NT2/D1 (cell line): ENCODE measurements at regions not wholly inside any gene's neighbourhood (a gene's known extent, or its start where the extent isn't known, plus 50 kb on each side); places are given as distances from the start of the nearest gene placed in this dataset.

Experiments used
- DNase-seq: peaks from one replicate; pipeline ENCODE4 v3.0.0-alpha.2; 2011; ENCODE audit warnings: low read depth, low spot score
- H3K27me3 ChIP-seq: 2 replicates; pipeline ENCODE4 v1.6.0; 2011; ENCODE audit warnings: mild to moderate bottlenecking; ENCODE audit not compliant: insufficient read length, insufficient read depth
- H3K36me3 ChIP-seq: 2 replicates; pipeline ENCODE4 v1.6.1; 2011; ENCODE audit warnings: mild to moderate bottlenecking, low read length, mixed read lengths; ENCODE audit not compliant: insufficient read depth, insufficient read length
- H3K4me1 ChIP-seq: 2 replicates; pipeline ENCODE4 v1.5.1; 2011; ENCODE audit not compliant: insufficient read depth, insufficient read length
- H3K4me3 ChIP-seq: 2 replicates; pipeline ENCODE4 v1.5.1; 2011; ENCODE audit warnings: low read depth; ENCODE audit not compliant: insufficient read length
- H3K9ac ChIP-seq: 2 replicates; pipeline ENCODE4 v1.6.0; 2011; ENCODE audit warnings: low read depth; ENCODE audit not compliant: insufficient read length
- H3K9me3 ChIP-seq: 2 replicates; pipeline ENCODE4 v1.5.1; 2011; ENCODE audit warnings: mild to moderate bottlenecking, low read length; ENCODE audit not compliant: insufficient read depth
- SUZ12 ChIP-seq: IDR thresholded peaks from 2 replicates; pipeline ENCODE4 v1.6.1; 2011; ENCODE audit not compliant: insufficient read length, insufficient read depth; ENCODE audit errors: extremely low read depth
- YY1 ChIP-seq: IDR thresholded peaks from 2 replicates; pipeline ENCODE4 v1.6.1; 2011; ENCODE audit not compliant: insufficient read length, insufficient read depth
- ZNF274 ChIP-seq: IDR thresholded peaks from 2 replicates; pipeline ENCODE4 v1.6.1; 2011; ENCODE audit warnings: mild to moderate bottlenecking, low read depth, low read length

- Histone ChIP-seq H3K9me3 (no peaks in the 10 kb centered on the region), H3K4me1 (no peaks in the 10 kb centered on the region), H3K9ac (no peak overlapping the region), H3K27me3 (no peaks in the 10 kb centered on the region), H3K36me3 (no peaks in the 10 kb centered on the region), H3K4me3 (no peak overlapping the region)
- no peak for DNase-seq
- TF ChIP-seq ZNF274 (no peak), YY1 (no peak), SUZ12 (no peak)
Measured at GRCh38 chr2:195367809-195368208, 289.2 kb upstream of the SLC39A10 start.

- no peak overlapping the region for H3K9ac ChIP-seq
- no peak for TF ChIP-seq ZNF274
- TF ChIP-seq SUZ12: no peak
- TF ChIP-seq YY1: no peak
- no peaks in the 10 kb centered on the region for H3K27me3 ChIP-seq
- no peak overlapping the region for H3K4me3 ChIP-seq
- H3K9me3 ChIP-seq: no peaks in the 10 kb centered on the region
- no peaks in the 10 kb centered on the region for H3K4me1 ChIP-seq
- H3K36me3 ChIP-seq: no peaks in the 10 kb centered on the region
- no peak for DNase-seq
Measured at GRCh38 chr2:195364015-195364965, 292.7 kb upstream of the SLC39A10 start.

DNA sequence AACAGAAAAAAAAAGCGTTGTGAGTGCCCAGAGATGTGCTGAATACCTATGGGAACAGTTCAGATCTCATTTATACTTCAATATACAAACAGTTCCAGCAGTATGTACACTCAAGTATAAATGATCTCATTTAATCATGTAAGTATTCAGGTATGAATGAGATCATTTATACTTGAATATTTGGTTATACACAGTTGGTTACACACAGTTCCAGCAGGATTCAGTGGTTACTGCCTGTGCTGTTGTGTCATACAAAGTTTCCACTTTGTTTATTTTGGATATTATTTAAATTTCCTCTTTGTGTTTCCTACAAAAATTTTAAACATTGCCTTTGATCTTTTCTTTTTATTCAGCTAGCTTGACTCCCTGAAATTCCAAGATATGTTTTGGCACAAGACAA lies 293.5 kb upstream of the SLC39A10 start:
- no peaks in the 10 kb centered on the region for H3K27me3 ChIP-seq
- no peaks in the 10 kb centered on the region for H3K36me3 ChIP-seq
- no peaks in the 10 kb centered on the region for H3K4me1 ChIP-seq
- TF ChIP-seq SUZ12: no peak
- TF ChIP-seq ZNF274: no peak
- TF ChIP-seq YY1: no peak
- H3K4me3 ChIP-seq: no peak overlapping the region
- H3K9me3 ChIP-seq: no peaks in the 10 kb centered on the region
- DNase-seq: no peak
- H3K9ac ChIP-seq: no peak overlapping the region

DNA sequence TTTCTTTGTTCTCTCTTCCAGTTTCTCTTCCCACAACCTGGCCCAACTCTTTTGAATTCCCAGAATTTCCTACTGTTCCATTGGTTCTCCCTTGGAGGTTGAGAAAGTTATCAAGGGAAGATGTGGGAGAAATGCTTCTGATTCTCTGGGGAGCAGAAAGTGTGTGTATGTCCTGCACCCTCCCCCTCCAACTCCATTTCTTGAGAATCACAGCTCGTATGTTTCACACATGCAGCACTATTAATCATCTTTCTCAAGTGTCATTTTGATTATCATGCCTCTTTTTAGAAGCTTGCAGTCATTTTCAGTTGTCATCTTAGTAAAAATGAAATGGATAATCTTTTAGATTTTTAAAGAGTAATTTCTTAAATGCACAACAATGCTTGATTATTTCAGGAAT lies 296.8 kb upstream of the SLC39A10 start:
- H3K36me3 ChIP-seq: no peaks in the 10 kb centered on the region
- no peak overlapping the region for H3K4me3 ChIP-seq
- no peaks in the 10 kb centered on the region for H3K27me3 ChIP-seq
- H3K4me1 ChIP-seq: no peaks in the 10 kb centered on the region
- TF ChIP-seq SUZ12: no peak
- no peak for TF ChIP-seq YY1
- TF ChIP-seq ZNF274: no peak
- H3K9ac ChIP-seq: no peak overlapping the region
- 0 out of 2 replicates have a peak, but pooled peaks cover 8% of the 10 kb centered on the region for H3K9me3 ChIP-seq
- no peak for DNase-seq

DNA sequence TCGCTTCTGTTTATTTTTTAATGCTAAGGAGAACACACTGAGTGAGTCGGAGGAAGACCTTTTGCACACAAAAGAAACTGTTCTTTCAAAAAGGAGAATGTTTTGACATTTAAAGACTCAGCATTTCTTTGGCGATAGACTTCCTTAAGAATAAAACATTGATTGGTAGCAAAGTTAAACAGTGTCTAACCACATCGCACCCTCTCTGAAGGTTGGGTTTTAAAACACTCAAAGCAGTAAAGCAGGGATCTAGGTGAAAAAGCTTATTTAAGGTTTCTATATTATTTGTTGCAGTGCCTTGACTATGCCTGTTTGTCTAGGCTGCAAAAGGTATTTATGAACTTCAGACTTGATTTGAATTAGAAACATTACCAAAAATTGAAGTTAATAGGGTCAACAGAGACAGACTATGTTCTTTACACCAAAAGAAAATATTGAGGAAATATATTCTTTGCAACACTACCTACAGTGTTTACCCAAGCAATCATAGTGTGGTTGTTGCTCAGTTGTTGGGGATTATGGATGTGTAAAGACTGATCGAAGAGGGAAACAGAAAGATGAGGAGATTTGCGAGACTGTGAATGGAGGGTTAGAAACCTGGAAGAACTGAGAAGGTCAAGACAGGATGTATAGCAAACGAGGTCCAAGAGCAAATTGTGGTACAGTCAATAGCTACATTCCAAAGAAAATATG lies 297.8 kb upstream of the SLC39A10 start:
- Histone ChIP-seq H3K9me3 (0 out of 2 replicates have a peak, but pooled peaks cover 8% of the 10 kb centered on the region), H3K27me3 (no peaks in the 10 kb centered on the region), H3K36me3 (no peaks in the 10 kb centered on the region), H3K4me3 (no peak overlapping the region), H3K4me1 (no peaks in the 10 kb centered on the region), H3K9ac (no peak overlapping the region)
- no peak for DNase-seq
- TF ChIP-seq YY1: no peak
- no peak for TF ChIP-seq ZNF274
- no peak for TF ChIP-seq SUZ12

DNA sequence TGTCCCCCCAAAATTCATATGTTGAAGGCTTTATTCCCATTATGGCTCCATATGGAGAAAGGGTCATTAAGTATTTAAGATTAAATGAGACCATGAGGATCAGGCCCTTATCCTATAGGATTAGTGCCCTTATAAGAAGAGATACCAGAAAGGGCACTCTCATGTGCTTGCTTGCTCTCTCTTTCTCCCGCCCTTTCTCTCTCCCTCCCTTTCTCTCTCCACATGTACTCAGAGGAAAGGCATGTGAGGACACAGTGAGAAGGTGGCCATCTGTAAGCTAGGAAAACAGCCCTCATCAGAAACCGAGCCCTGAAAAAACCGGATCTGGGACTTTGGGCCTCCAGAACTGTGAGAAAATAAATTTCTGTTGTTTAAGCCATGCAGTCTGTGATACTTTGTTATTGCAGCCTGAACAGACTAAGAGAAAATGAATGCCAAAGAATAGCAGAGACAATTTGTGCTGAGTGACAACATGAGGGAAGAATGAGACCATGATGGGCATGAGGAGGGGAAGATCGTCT lies 300.0 kb upstream of the SLC39A10 start:
- no peak for TF ChIP-seq ZNF274
- TF ChIP-seq YY1: no peak
- no peak for TF ChIP-seq SUZ12
- Histone ChIP-seq H3K4me3 (no peak overlapping the region), H3K36me3 (no peaks in the 10 kb centered on the region), H3K4me1 (no peaks in the 10 kb centered on the region), H3K9ac (no peak overlapping the region), H3K9me3 (0 out of 2 replicates have a peak, but pooled peaks cover 8% of the 10 kb centered on the region), H3K27me3 (no peaks in the 10 kb centered on the region)
- DNase-seq: no peak

GRCh38 chr2:195356026-195356425 lies 301.0 kb upstream of the SLC39A10 start:
- H3K4me3 ChIP-seq: no peak overlapping the region
- no peak overlapping the region for H3K9ac ChIP-seq
- TF ChIP-seq SUZ12 (no peak), YY1 (no peak), ZNF274 (no peak)
- H3K36me3 ChIP-seq: no peaks in the 10 kb centered on the region
- no peak for DNase-seq
- no peaks in the 10 kb centered on the region for H3K4me1 ChIP-seq
- H3K27me3 ChIP-seq: no peaks in the 10 kb centered on the region
- H3K9me3 ChIP-seq: 0 out of 2 replicates have a peak, but pooled peaks cover 8% of the 10 kb centered on the region
